ENCODE measurements at regions not wholly inside any gene's neighbourhood (a gene's known extent, or its start where the extent isn't known, plus 50 kb on each side); places are given as distances from the start of the nearest gene placed in this dataset.

DNA sequence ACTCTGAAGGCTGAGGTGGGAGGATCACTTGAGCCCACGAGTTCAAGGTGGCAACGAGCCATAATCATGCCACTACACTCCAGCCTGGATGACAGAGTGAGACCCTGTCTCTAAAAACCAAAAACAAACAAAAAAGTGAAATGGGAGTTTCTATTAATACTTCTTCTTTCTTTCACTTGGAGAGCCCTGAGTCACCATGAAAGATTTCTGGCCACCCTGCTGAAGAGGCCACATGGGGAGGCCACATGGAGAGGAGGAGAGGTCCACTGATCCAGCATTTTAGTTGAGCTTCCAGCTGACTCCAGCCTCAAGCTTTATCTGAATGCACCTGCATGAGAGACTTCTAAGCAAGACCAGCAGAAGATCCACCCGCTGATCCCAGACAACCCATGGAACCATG, 74.2 kb upstream of the LAPTM4A start:
- Histone ChIP-seq H2BK5ac (ENCODE audit: low read length) (no peak overlapping the region), H4K5ac (ENCODE audit: low read length) (no peak overlapping the region), H3K4me3 (ENCODE audit: low read length) (no peak overlapping the region), H2AK5ac (ENCODE audit: low read length) (no peak overlapping the region), H3K4me2 (ENCODE audit: low read length) (no peak overlapping the region), H2BK15ac (replicated peaks; ENCODE audit: low read depth) (no peak overlapping the region), H3K27me3 (ENCODE audit: insufficient read depth, low read length, poor library complexity) (no peaks in the 10 kb centered on the region), H3K27ac (ENCODE audit: low read depth, low read length) (no peak overlapping the region), H3K4me1 (ENCODE audit: control insufficient read depth, low read depth, low read length) (no peaks in the 10 kb centered on the region), H2BK120ac (ENCODE audit: low read depth, low read length) (no peak overlapping the region), H3K56ac (ENCODE audit: low read length) (no peak overlapping the region), H3K18ac (ENCODE audit: low read length) (no peak overlapping the region), H3K79me2 (ENCODE audit: control insufficient read depth, insufficient read depth, low read length) (no peaks in the 10 kb centered on the region), H3K4ac (ENCODE audit: low read depth, low read length) (no peak overlapping the region), H3K79me1 (ENCODE audit: low read length) (no peaks in the 10 kb centered on the region), H3K36me3 (ENCODE audit: control insufficient read depth, insufficient read depth, low read length) (no peaks in the 10 kb centered on the region), H4K8ac (ENCODE audit: low read depth, low read length) (no peak overlapping the region), H3K23ac (ENCODE audit: low read length) (no peak overlapping the region), H3K9ac (ENCODE audit: low read length) (no peak overlapping the region)
- DNase-seq: no peak
- WGBS (ENCODE audit: extremely low coverage, insufficient coverage, low lambda C conversion rate): no CpG with 5 or more reads among the region's 3 CpGs

DNA sequence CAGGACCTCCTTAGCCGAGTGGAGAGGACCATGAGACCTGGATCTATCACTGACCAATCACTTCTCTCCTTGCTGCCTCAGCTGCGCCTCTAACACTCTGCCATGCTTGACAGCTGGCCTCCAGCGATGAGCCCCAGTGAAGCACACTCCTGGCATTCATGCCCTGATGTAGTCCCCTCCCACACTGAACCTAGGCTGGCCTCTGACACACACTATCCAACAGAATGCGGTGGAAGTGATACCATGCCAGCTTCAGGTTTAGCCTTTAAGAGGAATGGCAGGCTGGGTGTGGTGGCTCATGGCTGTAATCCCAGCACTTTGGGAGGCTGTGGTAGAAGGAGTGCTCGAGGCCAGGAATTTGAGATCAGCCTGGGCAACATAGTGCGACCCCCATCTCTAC, 73.7 kb upstream of the LAPTM4A start:
- H3K27me3 ChIP-seq (ENCODE audit: insufficient read depth, low read length, poor library complexity): no peaks in the 10 kb centered on the region
- H3K4me1 ChIP-seq (ENCODE audit: control insufficient read depth, low read depth, low read length): no peaks in the 10 kb centered on the region
- no CpG with 5 or more reads among the region's 6 CpGs for WGBS (ENCODE audit: extremely low coverage, insufficient coverage, low lambda C conversion rate)
- H3K4me2 ChIP-seq (ENCODE audit: low read length): no peak overlapping the region
- no peak overlapping the region for H4K5ac ChIP-seq (ENCODE audit: low read length)
- no peak overlapping the region for H3K4me3 ChIP-seq (ENCODE audit: low read length)
- H3K79me2 ChIP-seq (ENCODE audit: control insufficient read depth, insufficient read depth, low read length): no peaks in the 10 kb centered on the region
- no peak overlapping the region for H3K27ac ChIP-seq (ENCODE audit: low read depth, low read length)
- H2BK15ac ChIP-seq (replicated peaks; ENCODE audit: low read depth): no peak overlapping the region
- H3K4ac ChIP-seq (ENCODE audit: low read depth, low read length): no peak overlapping the region
- no peak overlapping the region for H2BK5ac ChIP-seq (ENCODE audit: low read length)
- no peaks in the 10 kb centered on the region for H3K36me3 ChIP-seq (ENCODE audit: control insufficient read depth, insufficient read depth, low read length)
- H3K23ac ChIP-seq (ENCODE audit: low read length): no peak overlapping the region
- H2AK5ac ChIP-seq (ENCODE audit: low read length): no peak overlapping the region
- H2BK120ac ChIP-seq (ENCODE audit: low read depth, low read length): no peak overlapping the region
- H4K8ac ChIP-seq (ENCODE audit: low read depth, low read length): no peak overlapping the region
- H3K18ac ChIP-seq (ENCODE audit: low read length): no peak overlapping the region
- H3K79me1 ChIP-seq (ENCODE audit: low read length): no peaks in the 10 kb centered on the region
- H3K9ac ChIP-seq (ENCODE audit: low read length): no peak overlapping the region
- DNase-seq: no peak
- H3K56ac ChIP-seq (ENCODE audit: low read length): no peak overlapping the region

DNA sequence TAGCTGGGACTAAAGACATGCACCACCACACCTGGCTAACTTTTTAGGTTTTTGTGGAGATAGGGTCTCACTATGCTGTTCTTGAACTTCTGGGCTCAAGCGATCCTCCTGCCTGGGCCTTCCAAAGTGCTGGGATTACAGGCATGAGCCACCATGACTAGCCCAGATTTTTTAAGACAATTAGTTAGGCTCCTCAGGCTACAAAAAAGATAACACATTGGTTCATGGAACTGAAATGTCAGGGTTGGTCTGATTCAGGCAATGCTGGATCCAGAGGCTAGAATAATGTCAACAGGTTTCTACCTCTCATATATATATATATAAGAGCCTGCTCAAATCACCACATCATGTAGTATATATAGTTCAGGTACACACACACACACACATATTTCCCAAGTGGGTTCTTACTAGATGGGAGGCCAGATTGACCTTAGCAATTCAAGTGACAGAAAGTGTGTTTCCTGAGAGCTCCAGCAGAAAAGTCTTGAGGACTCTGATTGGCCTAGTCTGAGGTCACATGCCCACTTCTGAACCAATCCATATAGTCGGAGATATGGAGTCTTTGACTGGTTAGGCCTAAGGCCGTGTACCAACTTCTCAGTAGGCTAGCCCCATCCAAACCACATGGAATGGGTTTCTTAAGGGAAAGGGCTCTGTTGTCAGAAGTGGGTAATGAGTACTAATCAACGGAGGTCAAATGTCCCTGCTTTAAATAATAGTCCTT, 72.6 kb upstream of the LAPTM4A start:
- H2AK5ac ChIP-seq (ENCODE audit: low read length): no peak overlapping the region
- no peaks in the 10 kb centered on the region for H3K36me3 ChIP-seq (ENCODE audit: control insufficient read depth, insufficient read depth, low read length)
- H3K27ac ChIP-seq (ENCODE audit: low read depth, low read length): no peak overlapping the region
- H3K56ac ChIP-seq (ENCODE audit: low read length): no peak overlapping the region
- H3K4me3 ChIP-seq (ENCODE audit: low read length): no peak overlapping the region
- no CpG with 5 or more reads among the region's 4 CpGs for WGBS (ENCODE audit: extremely low coverage, insufficient coverage, low lambda C conversion rate)
- H3K27me3 ChIP-seq (ENCODE audit: insufficient read depth, low read length, poor library complexity): no peaks in the 10 kb centered on the region
- H3K4ac ChIP-seq (ENCODE audit: low read depth, low read length): no peak overlapping the region
- H2BK120ac ChIP-seq (ENCODE audit: low read depth, low read length): no peak overlapping the region
- H4K8ac ChIP-seq (ENCODE audit: low read depth, low read length): no peak overlapping the region
- H3K18ac ChIP-seq (ENCODE audit: low read length): no peak overlapping the region
- H4K5ac ChIP-seq (ENCODE audit: low read length): no peak overlapping the region
- no peak overlapping the region for H3K4me2 ChIP-seq (ENCODE audit: low read length)
- no peaks in the 10 kb centered on the region for H3K79me1 ChIP-seq (ENCODE audit: low read length)
- H3K79me2 ChIP-seq (ENCODE audit: control insufficient read depth, insufficient read depth, low read length): no peaks in the 10 kb centered on the region
- no peaks in the 10 kb centered on the region for H3K4me1 ChIP-seq (ENCODE audit: control insufficient read depth, low read depth, low read length)
- H2BK15ac ChIP-seq (replicated peaks; ENCODE audit: low read depth): no peak overlapping the region
- no peak for DNase-seq
- H3K23ac ChIP-seq (ENCODE audit: low read length): no peak overlapping the region
- no peak overlapping the region for H2BK5ac ChIP-seq (ENCODE audit: low read length)
- H3K9ac ChIP-seq (ENCODE audit: low read length): no peak overlapping the region

DNA sequence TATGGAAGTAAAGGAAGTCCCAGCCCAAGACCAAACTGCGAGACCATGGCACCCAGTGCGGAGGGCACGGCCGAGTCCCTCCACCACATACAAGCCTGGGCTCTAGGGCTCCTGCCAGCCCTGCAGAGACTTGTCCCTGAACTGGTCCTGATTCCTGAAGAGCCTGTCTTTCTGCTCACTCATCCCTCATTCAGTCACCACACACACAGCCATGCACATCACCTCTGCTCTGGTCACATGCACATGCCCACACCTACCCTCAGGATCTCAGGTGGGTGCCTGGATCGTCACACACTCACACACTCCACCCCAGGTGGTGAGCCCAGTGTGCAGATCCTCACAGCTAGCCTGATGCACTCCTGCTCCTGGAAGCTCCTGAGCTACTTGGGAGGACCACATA, 71.4 kb upstream of the LAPTM4A start:
- no peak overlapping the region for H3K9ac ChIP-seq (ENCODE audit: low read length)
- H3K18ac ChIP-seq (ENCODE audit: low read length): no peak overlapping the region
- no peak overlapping the region for H3K4me3 ChIP-seq (ENCODE audit: low read length)
- H3K4me1 ChIP-seq (ENCODE audit: control insufficient read depth, low read depth, low read length): no peaks in the 10 kb centered on the region
- no peak overlapping the region for H3K4me2 ChIP-seq (ENCODE audit: low read length)
- H2BK5ac ChIP-seq (ENCODE audit: low read length): no peak overlapping the region
- no peak overlapping the region for H3K4ac ChIP-seq (ENCODE audit: low read depth, low read length)
- DNase-seq: no peak
- H2AK5ac ChIP-seq (ENCODE audit: low read length): no peak overlapping the region
- no peak overlapping the region for H3K56ac ChIP-seq (ENCODE audit: low read length)
- H3K23ac ChIP-seq (ENCODE audit: low read length): no peak overlapping the region
- H4K5ac ChIP-seq (ENCODE audit: low read length): no peak overlapping the region
- no peaks in the 10 kb centered on the region for H3K36me3 ChIP-seq (ENCODE audit: control insufficient read depth, insufficient read depth, low read length)
- H3K79me2 ChIP-seq (ENCODE audit: control insufficient read depth, insufficient read depth, low read length): no peaks in the 10 kb centered on the region
- no peak overlapping the region for H3K27ac ChIP-seq (ENCODE audit: low read depth, low read length)
- H4K8ac ChIP-seq (ENCODE audit: low read depth, low read length): no peak overlapping the region
- H2BK120ac ChIP-seq (ENCODE audit: low read depth, low read length): no peak overlapping the region
- no peaks in the 10 kb centered on the region for H3K79me1 ChIP-seq (ENCODE audit: low read length)
- H3K27me3 ChIP-seq (ENCODE audit: insufficient read depth, low read length, poor library complexity): no peaks in the 10 kb centered on the region
- H2BK15ac ChIP-seq (replicated peaks; ENCODE audit: low read depth): no peak overlapping the region
- no CpG with 5 or more reads among the region's 5 CpGs for WGBS (ENCODE audit: extremely low coverage, insufficient coverage, low lambda C conversion rate)

DNA sequence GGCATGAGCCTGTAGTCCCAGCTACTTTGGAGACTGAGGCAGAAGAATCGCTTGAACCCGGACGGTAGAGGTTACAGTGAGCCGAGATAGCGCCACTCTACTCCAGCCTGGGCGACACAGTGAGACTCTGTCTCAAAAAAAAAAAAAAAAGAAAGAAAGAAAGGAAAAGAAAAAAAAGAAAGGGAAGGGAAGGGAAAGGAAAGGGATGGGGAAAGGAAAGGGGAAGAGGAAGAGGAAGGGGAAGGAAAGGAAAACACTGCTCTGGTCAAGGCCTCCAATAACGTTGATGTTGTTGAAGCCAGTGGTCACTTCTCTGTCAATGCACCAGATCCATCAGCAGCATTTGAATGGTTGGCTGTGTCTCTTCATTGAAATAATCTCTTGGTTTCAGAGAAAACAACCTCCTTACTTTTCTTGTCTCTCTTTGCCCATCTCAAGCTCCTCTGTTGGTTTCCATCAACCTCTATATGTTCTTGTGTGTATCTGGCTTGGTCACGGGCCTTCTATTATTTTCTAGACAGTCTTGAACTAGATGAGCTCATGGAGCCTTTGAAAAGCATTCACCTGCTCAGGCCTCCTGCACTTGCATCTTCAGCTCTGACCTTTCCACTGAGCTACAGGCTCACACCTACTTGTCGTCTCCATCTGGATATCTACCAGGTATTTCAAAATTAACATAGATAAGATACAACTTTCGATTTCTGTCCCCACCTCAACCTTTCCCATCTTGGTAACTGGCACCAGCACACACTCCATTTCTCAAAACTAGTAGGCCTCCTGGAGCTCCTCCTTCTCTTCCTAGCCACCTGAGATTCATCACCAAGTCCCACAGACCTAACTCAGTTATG, 69.4 kb upstream of the LAPTM4A start:
- H3K4me2 ChIP-seq (ENCODE audit: low read length): no peak overlapping the region
- no peak for DNase-seq
- no peaks in the 10 kb centered on the region for H3K4me1 ChIP-seq (ENCODE audit: control insufficient read depth, low read depth, low read length)
- no peak overlapping the region for H3K18ac ChIP-seq (ENCODE audit: low read length)
- no peak overlapping the region for H2BK120ac ChIP-seq (ENCODE audit: low read depth, low read length)
- H3K56ac ChIP-seq (ENCODE audit: low read length): no peak overlapping the region
- no CpG with 5 or more reads among the region's 10 CpGs for WGBS (ENCODE audit: extremely low coverage, insufficient coverage, low lambda C conversion rate)
- no peaks in the 10 kb centered on the region for H3K79me1 ChIP-seq (ENCODE audit: low read length)
- H3K4ac ChIP-seq (ENCODE audit: low read depth, low read length): no peak overlapping the region
- no peak overlapping the region for H3K23ac ChIP-seq (ENCODE audit: low read length)
- H2BK5ac ChIP-seq (ENCODE audit: low read length): no peak overlapping the region
- H3K4me3 ChIP-seq (ENCODE audit: low read length): no peak overlapping the region
- no peak overlapping the region for H4K8ac ChIP-seq (ENCODE audit: low read depth, low read length)
- H3K27me3 ChIP-seq (ENCODE audit: insufficient read depth, low read length, poor library complexity): no peaks in the 10 kb centered on the region
- no peak overlapping the region for H4K5ac ChIP-seq (ENCODE audit: low read length)
- H3K36me3 ChIP-seq (ENCODE audit: control insufficient read depth, insufficient read depth, low read length): no peaks in the 10 kb centered on the region
- no peak overlapping the region for H2AK5ac ChIP-seq (ENCODE audit: low read length)
- H2BK15ac ChIP-seq (replicated peaks; ENCODE audit: low read depth): no peak overlapping the region
- H3K27ac ChIP-seq (ENCODE audit: low read depth, low read length): no peak overlapping the region
- no peaks in the 10 kb centered on the region for H3K79me2 ChIP-seq (ENCODE audit: control insufficient read depth, insufficient read depth, low read length)
- no peak overlapping the region for H3K9ac ChIP-seq (ENCODE audit: low read length)
